Breast epithelium (tissue), 3 donors: ENCODE measurements at regions not wholly inside any gene's neighbourhood (a gene's known extent, or its start where the extent isn't known, plus 50 kb on each side); places are given as distances from the start of the nearest gene placed in this dataset.

Experiments
- POLR2A ChIP-seq: fragments of 450-650 bp; IDR thresholded peaks from one replicate; pipeline ENCODE4 v1.6.1; 2016; ENCODE audit warnings: antibody characterized with exemption, mild to moderate bottlenecking, moderate library complexity
- POLR2AphosphoS5 ChIP-seq, 3 donors: sonication (generic); formaldehyde crosslinking; IDR thresholded peaks; one replicate each; pipeline ENCODE4 v1.6.1; 2017; ENCODE audit warnings: antibody characterized with exemption in 3 of 3
- TF ChIP-seq, protein P1 (sequence below), 3 donors: fragments of 450-650 bp; IDR thresholded peaks; one replicate each; pipeline ENCODE4 v1.5.1; 2016 to 2017; ENCODE audit warnings: antibody characterized with exemption in 3 of 3, mild to moderate bottlenecking in 3 of 3, moderate library complexity in 3 of 3

DNA sequence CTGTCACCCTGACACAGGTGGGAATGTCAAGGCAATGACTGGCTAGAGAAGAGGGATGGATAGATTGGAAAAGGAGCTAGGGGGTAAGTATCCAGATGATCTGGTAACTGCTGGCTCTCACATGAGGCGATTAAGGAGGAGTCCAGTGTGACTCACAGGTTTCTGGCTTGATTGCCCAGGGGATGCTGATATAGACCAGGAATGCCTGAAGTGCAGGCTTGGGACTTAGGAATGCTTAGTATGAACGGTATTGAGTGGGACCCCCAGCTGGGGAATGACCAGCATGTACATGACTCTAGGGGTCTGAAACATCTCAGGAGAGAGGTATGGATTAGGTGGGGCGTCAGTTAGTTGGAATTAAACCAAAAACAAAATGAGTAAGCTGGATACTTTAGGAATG lies 65.8 kb upstream of the PRPS1 start:
- TF ChIP-seq, protein P1, sequence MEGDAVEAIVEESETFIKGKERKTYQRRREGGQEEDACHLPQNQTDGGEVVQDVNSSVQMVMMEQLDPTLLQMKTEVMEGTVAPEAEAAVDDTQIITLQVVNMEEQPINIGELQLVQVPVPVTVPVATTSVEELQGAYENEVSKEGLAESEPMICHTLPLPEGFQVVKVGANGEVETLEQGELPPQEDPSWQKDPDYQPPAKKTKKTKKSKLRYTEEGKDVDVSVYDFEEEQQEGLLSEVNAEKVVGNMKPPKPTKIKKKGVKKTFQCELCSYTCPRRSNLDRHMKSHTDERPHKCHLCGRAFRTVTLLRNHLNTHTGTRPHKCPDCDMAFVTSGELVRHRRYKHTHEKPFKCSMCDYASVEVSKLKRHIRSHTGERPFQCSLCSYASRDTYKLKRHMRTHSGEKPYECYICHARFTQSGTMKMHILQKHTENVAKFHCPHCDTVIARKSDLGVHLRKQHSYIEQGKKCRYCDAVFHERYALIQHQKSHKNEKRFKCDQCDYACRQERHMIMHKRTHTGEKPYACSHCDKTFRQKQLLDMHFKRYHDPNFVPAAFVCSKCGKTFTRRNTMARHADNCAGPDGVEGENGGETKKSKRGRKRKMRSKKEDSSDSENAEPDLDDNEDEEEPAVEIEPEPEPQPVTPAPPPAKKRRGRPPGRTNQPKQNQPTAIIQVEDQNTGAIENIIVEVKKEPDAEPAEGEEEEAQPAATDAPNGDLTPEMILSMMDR (IDR thresholded peaks at IDR 0.05): no peak
- TF ChIP-seq POLR2A (no peak), POLR2AphosphoS5 (IDR thresholded peaks at IDR 0.05) (no peak)
